Midbrain (tissue), 1 donor: ENCODE measurements at regions not wholly inside any gene's neighbourhood (a gene's known extent, or its start where the extent isn't known, plus 50 kb on each side); places are given as distances from the start of the nearest gene placed in this dataset.
"Not testable (repeated sequence)": the region's sequence is repeated elsewhere in the genome, so short reads cannot be mapped to it uniquely, and the experiment has no call there.

ENCODE experiments used
- DNase-seq: peaks from one replicate; lab custom pipeline; 2025; lab: John Stamatoyannopoulos, UW

GRCh38 chr4:181857471-181857870 lies 385.7 kb upstream of the TENM3 start:
- DNase-seq = not testable (repeated sequence)

DNA sequence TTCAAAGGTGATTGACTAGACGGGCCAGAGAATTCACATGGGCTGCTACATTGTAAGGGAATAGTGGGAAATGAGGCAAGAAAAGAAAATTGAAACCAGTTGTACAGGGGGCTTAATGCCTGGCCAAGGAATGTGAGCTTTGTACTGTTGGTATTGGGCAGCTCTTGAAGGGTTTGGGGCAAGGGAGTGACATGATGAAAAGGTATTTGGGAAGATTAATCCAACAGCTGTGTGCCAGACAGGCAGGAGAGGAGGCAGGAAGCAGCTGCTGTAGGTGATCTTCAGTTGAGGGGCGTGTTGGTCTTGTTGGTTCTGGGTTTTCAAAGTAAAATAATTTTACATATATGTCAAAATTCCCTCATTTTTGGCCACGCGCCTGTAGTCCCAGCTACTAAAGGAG lies 384.5 kb upstream of the TENM3 start:
- DNase-seq = no peak

GRCh38 chr4:181859439-181859838 lies 383.8 kb upstream of the TENM3 start:
- no peak for DNase-seq

- DNase-seq = no peak
These were observed 383.0 kb upstream of the TENM3 start for GRCh38 chr4:181860157-181860556.

DNA sequence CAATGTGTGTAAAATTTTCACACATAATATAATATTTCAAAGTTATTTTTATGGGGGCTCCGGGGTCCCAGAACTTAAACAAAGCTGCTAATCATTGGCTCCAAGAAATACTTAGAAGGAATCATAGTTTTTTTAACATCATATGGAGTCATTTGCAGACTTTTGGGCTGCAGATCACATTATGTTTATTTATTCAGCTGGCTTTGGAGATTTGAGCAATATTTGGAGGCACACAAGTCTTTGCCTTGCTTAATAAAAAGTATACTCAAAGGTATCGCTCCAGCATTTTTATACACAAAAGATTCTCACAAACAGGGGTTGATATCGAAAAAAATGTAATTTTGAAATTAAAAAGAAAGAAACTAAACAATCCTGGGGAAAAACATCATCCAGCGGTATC lies 382.5 kb upstream of the TENM3 start:
- no peak for DNase-seq

DNA sequence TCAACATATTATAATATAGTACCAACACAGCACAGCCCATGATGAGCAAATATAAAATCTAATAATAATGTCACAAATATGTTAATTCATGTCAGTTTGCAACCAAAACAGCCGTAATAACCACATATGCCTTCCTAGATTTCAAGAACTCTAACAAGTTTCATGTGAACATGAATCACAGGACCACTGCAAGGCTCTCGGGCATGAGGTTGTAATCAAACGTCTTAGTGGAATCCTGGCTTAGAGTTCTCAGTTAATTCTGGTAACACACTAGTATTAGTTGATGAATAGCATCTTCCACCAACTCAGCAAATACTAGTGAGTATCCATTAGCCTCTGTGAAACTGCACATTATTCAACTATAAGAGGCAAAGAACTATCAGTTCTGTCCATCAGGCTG lies 379.3 kb upstream of the TENM3 start:
- no peak for DNase-seq

- DNase-seq = no peak
These were observed 372.9 kb upstream of the TENM3 start for GRCh38 chr4:181870326-181870725.

DNA sequence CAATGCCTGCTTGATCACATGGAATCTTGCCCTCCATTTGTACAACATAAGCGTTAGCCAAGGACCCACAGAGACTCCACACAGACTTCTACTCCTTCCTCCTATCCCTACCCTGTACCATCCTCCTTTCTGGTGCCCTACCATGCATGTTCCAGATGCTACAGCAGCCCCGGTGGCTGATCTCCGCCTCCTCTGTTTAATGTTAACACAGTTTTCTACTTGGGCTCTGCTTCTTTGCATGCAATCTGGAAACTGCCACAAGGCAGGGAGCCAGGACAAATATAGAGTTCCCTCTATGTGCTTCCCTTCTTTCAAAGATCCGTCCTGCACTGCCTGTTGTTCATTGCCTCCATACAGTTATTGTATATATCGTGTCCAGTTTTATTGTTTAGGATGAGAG lies 368.6 kb upstream of the TENM3 start:
- DNase-seq = no peak

- DNase-seq = no peak
These were observed 365.8 kb upstream of the TENM3 start for GRCh38 chr4:181877329-181877848.

GRCh38 chr4:181890031-181890430 lies 353.2 kb upstream of the TENM3 start:
- DNase-seq = no peak

GRCh38 chr4:181890911-181891310 lies 352.3 kb upstream of the TENM3 start:
- DNase-seq = no peak

DNA sequence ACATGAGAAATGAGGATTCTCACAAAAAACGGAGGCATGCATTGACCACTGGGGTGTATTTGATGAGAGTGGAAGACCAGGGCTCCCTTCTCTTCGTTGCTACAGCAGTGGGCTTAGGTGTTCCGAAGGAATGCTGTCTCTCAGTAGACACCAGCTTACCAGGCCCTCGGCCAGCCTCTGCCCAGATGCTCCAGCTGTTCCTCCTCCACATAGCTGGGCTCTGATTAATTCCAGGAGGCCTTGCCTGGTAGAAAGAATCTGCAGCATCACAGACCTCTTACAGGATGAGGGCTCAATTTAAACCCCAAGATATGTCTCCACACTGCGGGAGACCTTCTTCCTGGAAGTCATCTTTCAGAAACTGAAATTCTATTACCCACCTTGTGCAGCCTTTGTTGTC lies 346.6 kb upstream of the TENM3 start:
- DNase-seq = no peak

- DNase-seq = no peak
These were observed 345.3 kb upstream of the TENM3 start for GRCh38 chr4:181897935-181898334.

DNA sequence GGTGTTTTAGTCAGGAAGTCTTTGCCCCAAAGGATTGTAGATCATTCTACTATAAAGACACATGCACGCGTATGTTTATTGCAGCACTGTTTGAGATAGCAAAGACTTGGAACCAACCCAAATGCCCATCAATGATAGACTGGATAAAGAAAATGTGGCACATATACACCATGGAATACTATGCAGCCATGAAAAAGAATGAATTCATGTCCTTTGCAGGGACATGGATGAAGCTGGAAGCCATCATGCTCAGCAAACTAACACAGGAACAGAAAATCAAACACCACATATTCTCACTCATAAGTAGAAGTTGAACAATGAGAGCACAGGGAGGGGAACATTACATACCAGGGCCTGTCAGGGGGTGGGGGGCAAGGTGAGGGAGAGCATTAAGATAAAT lies 340.8 kb upstream of the TENM3 start:
- not testable (repeated sequence) for DNase-seq

DNA sequence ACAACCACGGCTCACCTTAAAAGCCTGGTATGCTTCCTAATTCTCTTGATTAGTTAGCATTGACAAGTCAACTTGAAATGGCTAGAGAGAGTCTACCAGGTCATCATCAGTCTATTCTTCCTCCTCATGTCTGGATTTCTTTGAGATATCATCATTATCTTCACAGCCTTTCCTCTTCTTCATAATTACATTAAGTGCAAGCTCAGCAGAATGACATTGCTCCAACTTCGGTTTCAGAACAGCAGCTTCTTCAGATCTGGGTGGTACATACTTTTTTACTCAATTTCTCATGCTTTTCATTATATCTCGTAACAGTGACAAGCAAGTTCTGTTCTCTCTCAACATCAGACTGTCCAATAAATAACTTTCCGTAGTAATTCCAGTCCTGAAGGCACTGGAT lies 337.5 kb upstream of the TENM3 start:
- no peak for DNase-seq

DNA sequence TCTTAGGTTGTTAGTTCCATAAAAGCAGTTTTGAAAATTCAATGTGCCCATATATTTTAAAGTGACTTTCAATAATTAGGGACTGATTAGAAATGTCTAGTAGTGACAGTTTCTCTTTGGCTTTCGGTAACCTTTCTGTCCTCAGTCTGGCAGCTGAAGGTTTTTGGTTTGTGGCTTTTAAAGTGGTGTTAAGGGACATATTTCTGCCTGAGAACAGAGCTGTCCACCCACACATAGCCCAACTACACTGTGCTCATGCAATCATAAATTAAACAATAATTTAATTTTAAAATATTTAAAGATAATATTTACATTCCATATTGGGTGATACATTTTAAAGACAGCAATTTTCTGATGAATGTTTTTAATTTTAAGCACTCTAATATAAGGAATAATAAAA lies 335.0 kb upstream of the TENM3 start:
- DNase-seq = no peak

GRCh38 chr4:181909368-181909767 lies 333.8 kb upstream of the TENM3 start:
- DNase-seq = no peak

DNA sequence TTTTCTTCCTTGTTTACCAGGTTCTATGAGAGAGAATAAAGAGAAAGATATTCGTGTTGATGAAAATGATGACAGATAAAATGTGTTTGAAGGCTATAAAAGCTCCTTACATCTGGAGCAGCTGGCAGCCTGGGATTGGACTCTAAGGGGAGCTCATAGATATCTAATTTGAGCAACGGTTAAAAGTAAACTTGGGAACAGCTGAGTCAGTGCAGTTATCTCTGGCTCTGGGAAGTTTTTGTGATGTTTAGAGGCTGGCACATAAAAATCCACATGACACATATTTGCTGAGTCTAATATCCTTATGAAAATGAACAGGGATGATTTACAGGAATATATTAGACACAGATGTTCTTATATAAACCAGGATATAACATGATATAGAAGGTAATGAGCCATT lies 331.8 kb upstream of the TENM3 start:
- no peak for DNase-seq

DNA sequence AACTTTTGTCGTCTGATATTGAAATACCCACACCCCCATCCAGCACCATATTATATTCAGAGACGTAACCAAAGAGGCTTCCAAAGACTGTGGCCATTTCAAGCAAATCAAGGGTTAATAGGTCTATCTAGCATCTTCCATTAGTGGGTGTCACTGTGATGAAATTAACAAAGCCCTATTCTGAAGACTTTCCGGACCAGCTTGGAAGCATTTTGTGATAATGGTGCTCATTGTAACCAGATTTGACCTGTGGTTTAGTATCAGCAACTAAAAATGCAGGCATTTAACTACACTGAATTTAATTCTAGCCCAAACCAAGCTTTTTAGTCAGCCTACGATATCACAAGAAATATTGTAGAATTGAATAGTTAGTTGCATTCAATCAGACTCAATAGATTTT lies 309.7 kb upstream of the TENM3 start:
- no peak for DNase-seq

DNA sequence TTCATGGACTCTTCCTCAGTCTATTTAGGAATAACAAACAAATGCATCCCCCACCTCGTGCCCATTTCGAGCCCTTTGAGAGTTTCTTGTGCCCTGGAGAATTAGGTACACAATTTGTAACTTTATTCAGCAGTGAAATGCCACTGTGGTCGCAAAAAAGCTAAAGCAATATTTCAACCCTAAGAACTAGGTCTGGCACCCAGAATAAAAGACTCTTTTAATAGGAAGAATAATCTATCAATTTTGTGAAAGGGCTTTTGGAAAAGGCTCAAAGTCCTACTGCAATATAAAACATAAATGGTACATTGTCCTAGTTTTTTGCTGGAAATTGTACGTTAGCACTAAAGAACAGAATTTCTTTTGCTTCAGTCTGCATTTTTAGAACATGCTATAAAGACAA lies 304.6 kb upstream of the TENM3 start:
- DNase-seq = no peak

DNA sequence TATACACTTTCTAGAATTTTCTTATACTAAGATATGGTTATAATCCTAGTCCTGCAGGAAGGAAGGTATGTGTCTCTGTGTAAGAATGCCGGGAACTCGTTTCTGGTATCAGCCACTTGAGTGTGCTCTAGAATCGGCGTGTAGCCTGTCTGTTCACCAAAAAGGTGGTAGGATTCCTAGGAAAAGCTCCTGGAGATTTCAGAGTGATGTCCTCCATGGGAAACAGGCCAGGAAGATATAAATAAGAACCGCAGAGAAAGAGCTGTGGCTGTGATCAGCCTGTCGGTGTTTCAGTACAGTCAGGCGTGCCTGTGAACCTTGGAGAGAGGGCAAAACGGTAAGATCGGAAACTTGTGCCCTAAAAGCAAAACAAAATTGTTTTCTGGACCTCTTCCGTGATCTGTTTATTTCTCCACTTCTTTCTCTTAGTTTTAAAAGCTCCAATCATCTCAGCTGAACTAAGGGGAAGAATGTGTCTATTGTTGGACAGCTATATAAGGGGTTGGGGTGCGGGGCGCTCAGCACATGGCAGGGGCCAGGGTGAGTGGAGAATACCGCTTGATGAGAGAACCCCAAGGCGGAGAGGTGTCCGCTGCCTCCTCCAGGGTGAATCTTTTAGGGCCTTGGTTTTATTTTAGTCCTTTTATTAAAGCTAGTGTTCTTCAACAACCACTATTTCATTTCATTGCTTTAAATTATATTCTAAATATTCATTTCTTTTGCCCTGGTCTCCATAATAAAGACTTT lies 303.8 kb upstream of the TENM3 start:
- no peak for DNase-seq

DNA sequence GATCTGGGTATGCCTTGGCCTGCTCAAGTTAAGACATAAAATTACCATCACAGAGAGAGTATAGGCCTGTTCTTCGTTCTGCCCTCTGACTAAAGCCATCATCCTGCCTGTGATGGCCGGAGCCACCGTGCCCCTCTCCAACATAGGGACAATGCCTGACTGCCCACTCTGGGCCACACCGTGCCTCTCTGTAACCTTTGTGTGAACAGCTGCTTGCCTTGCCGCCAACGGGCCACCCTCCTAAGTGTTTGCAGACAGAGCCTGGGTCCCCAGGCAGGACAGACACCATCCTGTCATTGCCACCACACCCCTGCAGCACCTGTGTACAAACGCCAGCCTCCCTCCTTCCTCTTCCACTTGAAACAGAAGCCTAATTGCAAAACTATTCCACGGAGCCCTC lies 298.7 kb upstream of the TENM3 start:
- DNase-seq = no peak

DNA sequence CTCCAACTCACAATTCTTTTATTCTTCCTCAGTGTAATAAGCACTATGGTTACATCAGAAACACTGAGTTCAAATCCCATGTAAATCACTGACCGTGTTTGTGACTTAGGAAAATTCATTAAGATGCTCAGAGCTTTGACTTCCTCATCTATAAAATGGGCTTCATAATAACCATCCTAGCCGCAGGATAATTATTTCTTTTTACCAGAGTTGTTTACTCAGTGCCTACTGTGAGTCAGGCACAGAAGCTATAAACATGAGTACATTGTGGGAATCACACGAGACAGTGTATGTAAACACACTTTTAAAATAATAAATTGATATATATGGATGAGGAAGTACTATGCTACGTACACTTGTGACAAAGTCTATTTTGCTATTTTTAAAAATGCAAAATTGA lies 296.3 kb upstream of the TENM3 start:
- no peak for DNase-seq

DNA sequence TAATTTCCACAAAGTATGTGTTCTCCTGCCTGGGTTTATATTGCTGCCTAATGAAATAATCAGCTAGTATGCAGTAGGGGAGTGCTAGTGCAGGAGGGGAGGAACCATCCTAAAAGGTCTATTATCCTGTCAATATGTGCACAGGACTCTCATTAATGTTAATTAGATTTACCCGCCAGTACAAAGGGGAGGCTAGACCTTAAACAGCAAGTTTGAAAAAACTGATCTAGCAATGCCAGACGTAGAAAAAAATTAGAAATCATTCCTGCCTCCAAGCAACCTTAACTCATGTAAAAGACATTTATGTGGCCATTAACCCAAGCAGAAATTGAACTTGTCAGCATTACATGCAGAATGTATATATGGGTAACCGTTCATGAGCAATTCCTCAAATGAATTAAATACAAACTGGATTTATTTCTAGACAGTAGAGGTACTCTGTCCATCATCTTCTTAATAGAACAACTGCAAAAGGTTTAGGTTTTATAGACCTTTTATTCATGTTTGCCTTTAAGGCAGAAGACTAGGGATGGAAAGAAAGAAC lies 294.3 kb upstream of the TENM3 start:
- DNase-seq = no peak
